ENCODE measurements at regions not wholly inside any gene's neighbourhood (a gene's known extent, or its start where the extent isn't known, plus 50 kb on each side); places are given as distances from the start of the nearest gene placed in this dataset.

- Histone ChIP-seq H3K36me3 (ENCODE audit: insufficient read depth, low read length) (no peaks in the 10 kb centered on the region), H3K4me2 (ENCODE audit: low read depth, low read length, poor library complexity, severe bottlenecking) (no peak overlapping the region), H3K4me1 (ENCODE audit: insufficient read depth, low read length, poor library complexity, severe bottlenecking) (no peaks in the 10 kb centered on the region), H3K9me3 (ENCODE audit: insufficient read depth, low read depth, low read length) (peaks cover 5% of the 10 kb centered on the region; the same call in 1 of the 2 replicates), H3K9ac (ENCODE audit: low read depth, low read length, poor library complexity, severe bottlenecking) (no peak overlapping the region), H3F3A (ENCODE audit: low read depth) (no peaks in the 10 kb centered on the region), H2AFZ (ENCODE audit: low read length) (no peak overlapping the region), H3K27me3 (ENCODE audit: insufficient read depth, low read length, poor library complexity, severe bottlenecking) (no peaks in the 10 kb centered on the region), H3K4me3 (ENCODE audit: low read length, poor library complexity, severe bottlenecking) (no peak overlapping the region), H4K20me1 (ENCODE audit: insufficient read depth, low read length, poor library complexity, severe bottlenecking) (no peaks in the 10 kb centered on the region), H3K79me2 (ENCODE audit: insufficient read depth, low read length) (no peaks in the 10 kb centered on the region), H3K9me2 (replicated peaks; ENCODE audit: low read depth, low read length) (no peaks in the 10 kb centered on the region)
- TF ChIP-seq EZH2phosphoT487 (IDR thresholded peaks at IDR 0.05; ENCODE audit: borderline replicate concordance): no peak
- TF ChIP-seq, protein P1, sequence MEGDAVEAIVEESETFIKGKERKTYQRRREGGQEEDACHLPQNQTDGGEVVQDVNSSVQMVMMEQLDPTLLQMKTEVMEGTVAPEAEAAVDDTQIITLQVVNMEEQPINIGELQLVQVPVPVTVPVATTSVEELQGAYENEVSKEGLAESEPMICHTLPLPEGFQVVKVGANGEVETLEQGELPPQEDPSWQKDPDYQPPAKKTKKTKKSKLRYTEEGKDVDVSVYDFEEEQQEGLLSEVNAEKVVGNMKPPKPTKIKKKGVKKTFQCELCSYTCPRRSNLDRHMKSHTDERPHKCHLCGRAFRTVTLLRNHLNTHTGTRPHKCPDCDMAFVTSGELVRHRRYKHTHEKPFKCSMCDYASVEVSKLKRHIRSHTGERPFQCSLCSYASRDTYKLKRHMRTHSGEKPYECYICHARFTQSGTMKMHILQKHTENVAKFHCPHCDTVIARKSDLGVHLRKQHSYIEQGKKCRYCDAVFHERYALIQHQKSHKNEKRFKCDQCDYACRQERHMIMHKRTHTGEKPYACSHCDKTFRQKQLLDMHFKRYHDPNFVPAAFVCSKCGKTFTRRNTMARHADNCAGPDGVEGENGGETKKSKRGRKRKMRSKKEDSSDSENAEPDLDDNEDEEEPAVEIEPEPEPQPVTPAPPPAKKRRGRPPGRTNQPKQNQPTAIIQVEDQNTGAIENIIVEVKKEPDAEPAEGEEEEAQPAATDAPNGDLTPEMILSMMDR (conservative IDR thresholded peaks at IDR 0.05; ENCODE audit: low read length): no peak
Measured at GRCh38 chr10:33602278-33602677, 267.8 kb upstream of the NRP1 start.

- H3K9me3 ChIP-seq (ENCODE audit: insufficient read depth, low read depth, low read length): peaks cover 5% of the 10 kb centered on the region; the same call in 1 of the 2 replicates
Measured at GRCh38 chr10:33600381-33600780, 265.9 kb upstream of the NRP1 start.

DNA sequence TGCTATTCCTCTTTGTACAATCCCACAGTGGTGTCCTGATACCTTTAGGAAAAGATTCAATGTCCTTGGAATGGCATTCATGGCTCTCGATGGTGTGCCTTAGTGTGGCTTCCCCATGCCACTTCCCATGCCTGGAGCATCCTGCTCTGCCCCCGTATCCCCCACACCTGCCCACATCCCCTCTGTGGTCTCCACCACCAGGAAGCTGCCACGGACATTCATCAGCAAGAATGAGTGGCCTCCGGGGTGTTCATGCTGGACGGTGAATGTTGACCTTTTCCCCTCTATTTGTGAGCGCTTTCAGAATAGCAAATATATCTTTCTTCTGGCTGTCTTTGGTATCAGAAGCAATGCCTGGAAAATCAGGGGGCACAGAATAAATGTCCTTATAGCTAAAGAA is 262.0 kb upstream of the NRP1 start:
- no peak overlapping the region for H3K4me2 ChIP-seq (ENCODE audit: low read depth, low read length, poor library complexity, severe bottlenecking)
- no peaks in the 10 kb centered on the region for H4K20me1 ChIP-seq (ENCODE audit: insufficient read depth, low read length, poor library complexity, severe bottlenecking)
- H3K9ac ChIP-seq (ENCODE audit: low read depth, low read length, poor library complexity, severe bottlenecking): no peak overlapping the region
- H3K4me1 ChIP-seq (ENCODE audit: insufficient read depth, low read length, poor library complexity, severe bottlenecking): no peaks in the 10 kb centered on the region
- no peaks in the 10 kb centered on the region for H3K79me2 ChIP-seq (ENCODE audit: insufficient read depth, low read length)
- H3K36me3 ChIP-seq (ENCODE audit: insufficient read depth, low read length): no peaks in the 10 kb centered on the region
- no peaks in the 10 kb centered on the region for H3K9me2 ChIP-seq (replicated peaks; ENCODE audit: low read depth, low read length)
- H3K9me3 ChIP-seq (ENCODE audit: insufficient read depth, low read depth, low read length): peaks cover 5% of the 10 kb centered on the region; the same call in 1 of the 2 replicates
- no peak overlapping the region for H2AFZ ChIP-seq (ENCODE audit: low read length)
- H3K27me3 ChIP-seq (ENCODE audit: insufficient read depth, low read length, poor library complexity, severe bottlenecking): no peaks in the 10 kb centered on the region
- TF ChIP-seq, protein P1 (conservative IDR thresholded peaks at IDR 0.05; ENCODE audit: low read length): no peak
- TF ChIP-seq EZH2phosphoT487 (IDR thresholded peaks at IDR 0.05; ENCODE audit: borderline replicate concordance): no peak
- H3K4me3 ChIP-seq (ENCODE audit: low read length, poor library complexity, severe bottlenecking): no peak overlapping the region
- H3F3A ChIP-seq (ENCODE audit: low read depth): no peaks in the 10 kb centered on the region

More at GRCh38 chr10:33600381-33600780, 265.9 kb upstream of the NRP1 start:
- TF ChIP-seq, protein P1 (conservative IDR thresholded peaks at IDR 0.05; ENCODE audit: low read length): no peak
- no peak for TF ChIP-seq EZH2phosphoT487 (IDR thresholded peaks at IDR 0.05; ENCODE audit: borderline replicate concordance)
- Histone ChIP-seq H3K4me1 (ENCODE audit: insufficient read depth, low read length, poor library complexity, severe bottlenecking) (no peaks in the 10 kb centered on the region), H2AFZ (ENCODE audit: low read length) (no peak overlapping the region), H3K79me2 (ENCODE audit: insufficient read depth, low read length) (no peaks in the 10 kb centered on the region), H3K27me3 (ENCODE audit: insufficient read depth, low read length, poor library complexity, severe bottlenecking) (no peaks in the 10 kb centered on the region), H3K4me3 (ENCODE audit: low read length, poor library complexity, severe bottlenecking) (no peak overlapping the region), H3K4me2 (ENCODE audit: low read depth, low read length, poor library complexity, severe bottlenecking) (no peak overlapping the region), H4K20me1 (ENCODE audit: insufficient read depth, low read length, poor library complexity, severe bottlenecking) (no peaks in the 10 kb centered on the region), H3F3A (ENCODE audit: low read depth) (no peaks in the 10 kb centered on the region), H3K9me2 (replicated peaks; ENCODE audit: low read depth, low read length) (no peaks in the 10 kb centered on the region), H3K9ac (ENCODE audit: low read depth, low read length, poor library complexity, severe bottlenecking) (no peak overlapping the region), H3K36me3 (ENCODE audit: insufficient read depth, low read length) (no peaks in the 10 kb centered on the region)
